Astrocyte (in vitro differentiated cells and primary cell): ENCODE measurements at regions not wholly inside any gene's neighbourhood (a gene's known extent, or its start where the extent isn't known, plus 50 kb on each side); places are given as distances from the start of the nearest gene placed in this dataset.
"Not testable (repeated sequence)": the region's sequence is repeated elsewhere in the genome, so short reads cannot be mapped to it uniquely, and the experiment has no call there.

Source experiments
- EZH2 ChIP-seq: IDR thresholded peaks from 2 replicates; pipeline ENCODE4 v1.6.1; 2012; ENCODE audit warnings: mild to moderate bottlenecking, low read length, inconsistent platforms; ENCODE audit not compliant: insufficient read depth
- TF ChIP-seq, protein P1 (sequence below): IDR thresholded peaks from 2 replicates; pipeline ENCODE4 v1.5.1; 2011; ENCODE audit warnings: low read depth, mild to moderate bottlenecking, inconsistent platforms, low read length, moderate library complexity; ENCODE audit not compliant: insufficient read depth

GRCh38 chr4:189733507-189733906 is 207.2 kb upstream of the FRG1 start:
- TF ChIP-seq, protein P1, sequence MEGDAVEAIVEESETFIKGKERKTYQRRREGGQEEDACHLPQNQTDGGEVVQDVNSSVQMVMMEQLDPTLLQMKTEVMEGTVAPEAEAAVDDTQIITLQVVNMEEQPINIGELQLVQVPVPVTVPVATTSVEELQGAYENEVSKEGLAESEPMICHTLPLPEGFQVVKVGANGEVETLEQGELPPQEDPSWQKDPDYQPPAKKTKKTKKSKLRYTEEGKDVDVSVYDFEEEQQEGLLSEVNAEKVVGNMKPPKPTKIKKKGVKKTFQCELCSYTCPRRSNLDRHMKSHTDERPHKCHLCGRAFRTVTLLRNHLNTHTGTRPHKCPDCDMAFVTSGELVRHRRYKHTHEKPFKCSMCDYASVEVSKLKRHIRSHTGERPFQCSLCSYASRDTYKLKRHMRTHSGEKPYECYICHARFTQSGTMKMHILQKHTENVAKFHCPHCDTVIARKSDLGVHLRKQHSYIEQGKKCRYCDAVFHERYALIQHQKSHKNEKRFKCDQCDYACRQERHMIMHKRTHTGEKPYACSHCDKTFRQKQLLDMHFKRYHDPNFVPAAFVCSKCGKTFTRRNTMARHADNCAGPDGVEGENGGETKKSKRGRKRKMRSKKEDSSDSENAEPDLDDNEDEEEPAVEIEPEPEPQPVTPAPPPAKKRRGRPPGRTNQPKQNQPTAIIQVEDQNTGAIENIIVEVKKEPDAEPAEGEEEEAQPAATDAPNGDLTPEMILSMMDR = not testable (repeated sequence)
- not testable (repeated sequence) for TF ChIP-seq EZH2
